RWPE2 (cell line): ENCODE measurements at regions not wholly inside any gene's neighbourhood (a gene's known extent, or its start where the extent isn't known, plus 50 kb on each side); places are given as distances from the start of the nearest gene placed in this dataset.
"Not testable (repeated sequence)": the region's sequence is repeated elsewhere in the genome, so short reads cannot be mapped to it uniquely, and the experiment has no call there.

ENCODE experiments used
- ATAC-seq: fragments of 200-7000 bp; cut with Tn5 transposase; 3 replicates; pipeline ENCODE4 v1.9.1; 2021; ENCODE audit warnings: low read depth
- DNase-seq: peaks from one replicate; pipeline ENCODE4 v3.0.0-alpha.2; 2020; ENCODE audit warnings: low spot score
- H3K27ac ChIP-seq: fragments of 450-650 bp; 2 replicates; pipeline ENCODE4 v1.5.1; 2017; ENCODE audit warnings: mild to moderate bottlenecking; ENCODE audit not compliant: poor library complexity, severe bottlenecking
- H3K27me3 ChIP-seq: fragments of 250-450 bp; sonication (Bioruptor Pico); 2 replicates; pipeline ENCODE4 v1.5.1; 2021; ENCODE audit warnings: mild to moderate bottlenecking, moderate library complexity; ENCODE audit not compliant: insufficient read depth, poor library complexity, severe bottlenecking
- H3K36me3 ChIP-seq: fragments of 250-450 bp; sonication (Bioruptor Pico); 2 replicates; pipeline ENCODE4 v1.5.1; 2020; ENCODE audit warnings: low read depth, mild to moderate bottlenecking, moderate library complexity
- H3K4me1 ChIP-seq: fragments of 250-450 bp; sonication (Bioruptor Pico); 2 replicates; pipeline ENCODE4 v1.5.1; 2021; ENCODE audit warnings: mild to moderate bottlenecking, moderate library complexity; ENCODE audit not compliant: insufficient read depth, poor library complexity, severe bottlenecking
- H3K4me3 ChIP-seq: fragments of 250-450 bp; sonication (Bioruptor Pico); 2 replicates; pipeline ENCODE4 v1.5.1; 2021; ENCODE audit warnings: mild to moderate bottlenecking, moderate library complexity; ENCODE audit not compliant: severe bottlenecking
- H3K9me3 ChIP-seq: fragments of 250-450 bp; sonication (Bioruptor Pico); 2 replicates; pipeline ENCODE4 v1.5.1; 2021; ENCODE audit warnings: mild to moderate bottlenecking, moderate library complexity; ENCODE audit not compliant: severe bottlenecking
- CTCF ChIP-seq: fragments of 450-650 bp; IDR thresholded peaks from one replicate; pipeline ENCODE4 v1.5.1; 2017; ENCODE audit warnings: mild to moderate bottlenecking, moderate library complexity; ENCODE audit not compliant: poor library complexity, severe bottlenecking

GRCh38 chr5:63011158-63011557, 432.5 kb downstream of the LRRC70 start:
- Histone ChIP-seq H3K27me3 (no peaks in the 10 kb centered on the region), H3K36me3 (no peaks in the 10 kb centered on the region), H3K9me3 (no peaks in the 10 kb centered on the region), H3K4me1 (no peaks in the 10 kb centered on the region), H3K4me3 (no peak overlapping the region), H3K27ac (no peak overlapping the region)
- ATAC-seq (no peak), DNase-seq (no peak)
- TF ChIP-seq CTCF = no peak

GRCh38 chr5:63008195-63008594, 429.6 kb downstream of the LRRC70 start:
- Histone ChIP-seq H3K27ac (no peak overlapping the region), H3K27me3 (no peaks in the 10 kb centered on the region), H3K36me3 (no peaks in the 10 kb centered on the region), H3K9me3 (peaks cover 5% of the 10 kb centered on the region), H3K4me1 (no peaks in the 10 kb centered on the region), H3K4me3 (no peak overlapping the region)
- no peak for TF ChIP-seq CTCF
- ATAC-seq (no peak), DNase-seq (peak; percentile 42)

- H3K27me3 ChIP-seq, DNase-seq, ATAC-seq, H3K27ac ChIP-seq, H3K4me3 ChIP-seq, H3K4me1 ChIP-seq, H3K36me3 ChIP-seq, H3K9me3 ChIP-seq: not testable (repeated sequence)
These were observed 416.2 kb downstream of the LRRC70 start for GRCh38 chr5:62994842-62995241.

GRCh38 chr5:62985749-62986148, 407.1 kb downstream of the LRRC70 start:
- Histone ChIP-seq H3K36me3 (no peaks in the 10 kb centered on the region), H3K4me3 (no peak overlapping the region), H3K27me3 (no peaks in the 10 kb centered on the region), H3K4me1 (no peaks in the 10 kb centered on the region), H3K9me3 (peaks cover 3% of the 10 kb centered on the region), H3K27ac (no peak overlapping the region)
- no peak for TF ChIP-seq CTCF
- no peak for ATAC-seq
- DNase-seq = no peak

GRCh38 chr5:62982348-62982747, 403.7 kb downstream of the LRRC70 start:
- Histone ChIP-seq H3K27ac (no peak overlapping the region), H3K4me3 (no peak overlapping the region), H3K4me1 (no peaks in the 10 kb centered on the region), H3K9me3 (peaks cover 3% of the 10 kb centered on the region), H3K27me3 (peaks cover 3% of the 10 kb centered on the region), H3K36me3 (no peaks in the 10 kb centered on the region)
- TF ChIP-seq CTCF = no peak
- DNase-seq (no peak), ATAC-seq (no peak)
